Prostate gland (tissue), 2 donors: ENCODE measurements at regions not wholly inside any gene's neighbourhood (a gene's known extent, or its start where the extent isn't known, plus 50 kb on each side); places are given as distances from the start of the nearest gene placed in this dataset.

Experiments used
- CTCF ChIP-seq, 4 experiments: fragments of 200-600 bp in 2 of 4; fragments of 450-650 bp in 2 of 4; sonication (generic) in 2 of 4; IDR thresholded peaks; 1 replicate in 3 of 4; 2 replicates in 1 of 4; pipeline ENCODE4 v1.5.1; 2016 to 2019; ENCODE audit warnings: antibody characterized with exemption in 4 of 4, mild to moderate bottlenecking in 2 of 4, moderate library complexity in 2 of 4
- POLR2AphosphoS5 ChIP-seq: sonication (generic); formaldehyde crosslinking; IDR thresholded peaks from one replicate; pipeline ENCODE4 v1.6.1; 2017; ENCODE audit warnings: antibody characterized with exemption

- no peak for TF ChIP-seq CTCF (IDR thresholded peaks at IDR 0.05)
- no peak for TF ChIP-seq POLR2AphosphoS5
Observed at GRCh38 chr15:81481346-81481745, 107.3 kb upstream of the TMC3 start.
